ENCODE measurements at regions not wholly inside any gene's neighbourhood (a gene's known extent, or its start where the extent isn't known, plus 50 kb on each side); places are given as distances from the start of the nearest gene placed in this dataset.

DNA sequence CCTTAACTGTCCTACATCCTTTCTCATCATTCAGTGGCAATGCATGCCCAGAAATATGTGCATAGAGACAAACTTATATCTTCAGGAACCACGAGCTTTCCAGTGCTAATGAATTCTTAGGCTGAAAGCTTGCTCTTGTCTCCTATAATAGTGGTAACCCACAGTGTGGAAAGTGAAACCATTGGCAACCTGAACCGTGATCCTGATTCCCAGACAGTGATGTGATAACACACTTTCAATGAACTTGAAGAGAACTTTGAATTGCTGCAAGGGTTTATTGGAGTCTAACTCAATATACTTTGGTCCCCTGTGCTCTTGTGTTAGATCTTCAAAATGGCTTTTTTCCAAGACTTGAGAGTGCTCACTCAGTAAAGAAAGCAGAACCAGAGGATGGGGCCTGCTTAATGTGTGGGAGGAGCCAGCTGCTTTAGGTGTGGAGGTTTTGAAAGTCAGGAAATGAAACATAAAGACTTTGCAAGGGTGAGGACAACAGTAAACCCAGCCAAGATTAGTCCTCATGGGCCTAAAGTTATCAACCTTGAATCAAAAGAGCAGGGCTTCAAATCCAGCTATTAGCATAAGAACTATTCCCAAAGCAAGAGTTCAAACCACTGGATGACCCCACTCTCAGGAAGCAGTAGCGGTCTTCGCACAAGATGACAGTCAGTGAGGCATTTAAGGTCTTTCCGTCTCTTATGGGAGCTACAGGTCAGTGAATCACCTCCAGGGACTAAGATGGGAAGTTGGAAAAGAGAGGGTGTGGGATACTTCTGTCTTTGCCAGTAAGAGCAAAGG is 332.4 kb upstream of the NRP1 start:
- TF ChIP-seq, protein P1, sequence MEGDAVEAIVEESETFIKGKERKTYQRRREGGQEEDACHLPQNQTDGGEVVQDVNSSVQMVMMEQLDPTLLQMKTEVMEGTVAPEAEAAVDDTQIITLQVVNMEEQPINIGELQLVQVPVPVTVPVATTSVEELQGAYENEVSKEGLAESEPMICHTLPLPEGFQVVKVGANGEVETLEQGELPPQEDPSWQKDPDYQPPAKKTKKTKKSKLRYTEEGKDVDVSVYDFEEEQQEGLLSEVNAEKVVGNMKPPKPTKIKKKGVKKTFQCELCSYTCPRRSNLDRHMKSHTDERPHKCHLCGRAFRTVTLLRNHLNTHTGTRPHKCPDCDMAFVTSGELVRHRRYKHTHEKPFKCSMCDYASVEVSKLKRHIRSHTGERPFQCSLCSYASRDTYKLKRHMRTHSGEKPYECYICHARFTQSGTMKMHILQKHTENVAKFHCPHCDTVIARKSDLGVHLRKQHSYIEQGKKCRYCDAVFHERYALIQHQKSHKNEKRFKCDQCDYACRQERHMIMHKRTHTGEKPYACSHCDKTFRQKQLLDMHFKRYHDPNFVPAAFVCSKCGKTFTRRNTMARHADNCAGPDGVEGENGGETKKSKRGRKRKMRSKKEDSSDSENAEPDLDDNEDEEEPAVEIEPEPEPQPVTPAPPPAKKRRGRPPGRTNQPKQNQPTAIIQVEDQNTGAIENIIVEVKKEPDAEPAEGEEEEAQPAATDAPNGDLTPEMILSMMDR (conservative IDR thresholded peaks at IDR 0.05; ENCODE audit: low read length), result no peak
- no peak for TF ChIP-seq EZH2phosphoT487 (IDR thresholded peaks at IDR 0.05; ENCODE audit: borderline replicate concordance)
